GM12878 (cell line): ENCODE measurements at regions not wholly inside any gene's neighbourhood (a gene's known extent, or its start where the extent isn't known, plus 50 kb on each side); places are given as distances from the start of the nearest gene placed in this dataset.

Experiments
- ATAC-seq: fragments of 200-7000 bp; cut with Tn5 transposase; 3 replicates; pipeline ENCODE4 v1.9.1; 2020; ENCODE audit warnings: mild to moderate bottlenecking, moderate library complexity
- BruUV-seq: library from RNA; stranded (reverse); fragments of 400-500 nt; replicated peaks from 2 replicates; lab custom pipeline; 2021; lab: Mats Ljungman, UMichigan
- CTCF ChIA-PET: fragments of 300-600 bp; sonication (Branson Sonifier 250); formaldehyde crosslinking; extraction: SDS; loops from one replicate; lab custom pipeline; 2021; ENCODE audit warnings: inconsistent platforms; lab: Yijun Ruan, JAX
- POLR2A ChIA-PET: fragments of 350-600 bp; formaldehyde crosslinking; extraction: SDS; loops from one replicate; lab custom pipeline; 2021; ENCODE audit warnings: inconsistent platforms; lab: Charles Lee
- RAD21 ChIA-PET: fragments of 300-600 bp; sonication (Branson Sonifier 250); formaldehyde crosslinking; loops from one replicate; lab custom pipeline; 2023; ENCODE audit warnings: antibody characterized with exemption; ENCODE audit not compliant: unreplicated experiment; lab: Charles Lee
- SMC1A ChIA-PET: fragments of 300-600 bp; sonication (Branson Sonifier 250); formaldehyde crosslinking; loops from one replicate; lab custom pipeline; 2023; ENCODE audit not compliant: unreplicated experiment, uncharacterized antibody; lab: Charles Lee
- DNase-seq: peaks from one replicate; pipeline ENCODE4 v3.0.0-alpha.2; 2011; ENCODE audit warnings: low read depth, low spot score
- FAIRE-seq: peaks from 3 replicates; lab custom pipeline; 2011; peaks lifted over from hg19 to GRCh38; lab: Jason Lieb, UNC
- H2AFZ ChIP-seq: 2 replicates; pipeline ENCODE4 v1.6.0; 2011; ENCODE audit warnings: low read depth, low read length, control low read depth; ENCODE audit not compliant: control insufficient read depth
- H3K27ac ChIP-seq: 2 replicates; pipeline ENCODE4 v1.5.1; 2011; ENCODE audit warnings: control low read depth; ENCODE audit not compliant: control insufficient read depth, insufficient read depth
- H3K27me3 ChIP-seq, 2 experiments: replicated peaks in 1 of 2; 2 replicates each; pipeline versions ENCODE4 v1.6.0 to v1.6.1; 2011; ENCODE audit warnings: low read length in 1 of 2; ENCODE audit not compliant: control insufficient read depth in 2 of 2, insufficient read depth in 2 of 2
- H3K36me3 ChIP-seq, 2 experiments: 2 replicates each; pipeline ENCODE4 v1.5.1; 2011; ENCODE audit warnings: low read length in 1 of 2; ENCODE audit not compliant: control insufficient read depth in 2 of 2, insufficient read depth in 2 of 2
- H3K4me1 ChIP-seq: 2 replicates; pipeline ENCODE4 v1.6.1; 2011; ENCODE audit warnings: mild to moderate bottlenecking, low read length, moderate library complexity, mixed read lengths; ENCODE audit not compliant: control insufficient read depth, insufficient read depth
- H3K4me2 ChIP-seq: 2 replicates; pipeline ENCODE4 v1.6.0; 2011; ENCODE audit warnings: control low read depth; ENCODE audit not compliant: control insufficient read depth, insufficient read depth
- H3K4me3 ChIP-seq: fragments of 200-600 bp; sonication (generic); 2 replicates; pipeline ENCODE4 v1.5.1; 2016
- H3K79me2 ChIP-seq: 2 replicates; pipeline ENCODE4 v1.6.0; 2011; ENCODE audit warnings: low read length; ENCODE audit not compliant: control insufficient read depth, insufficient read depth
- H3K9ac ChIP-seq: 2 replicates; pipeline ENCODE4 v1.8.0; 2011; ENCODE audit warnings: low read length, control low read depth, mixed read lengths; ENCODE audit not compliant: control insufficient read depth, insufficient read depth
- H3K9me3 ChIP-seq: replicated peaks from 3 replicates; pipeline ENCODE4 v1.5.1; 2011; ENCODE audit warnings: mild to moderate bottlenecking, low read length; ENCODE audit not compliant: control insufficient read depth, insufficient read depth
- H4K20me1 ChIP-seq: 2 replicates; pipeline ENCODE4 v1.6.0; 2011; ENCODE audit not compliant: control insufficient read depth, insufficient read depth
- ASH2L ChIP-seq: fragments of 300-600, 200-600 bp; sonication (generic); IDR thresholded peaks from 2 replicates; pipeline ENCODE4 v1.6.1; 2017; ENCODE audit warnings: low read depth, mild to moderate bottlenecking, borderline replicate concordance
- ATF3 ChIP-seq: IDR thresholded peaks from 2 replicates; pipeline ENCODE4 v1.6.1; 2011; ENCODE audit warnings: low read depth, mild to moderate bottlenecking, low read length, moderate library complexity, borderline replicate concordance; ENCODE audit errors: extremely low read depth
- BACH1 ChIP-seq: fragments of 450-650 bp; IDR thresholded peaks from 2 replicates; pipeline ENCODE4 v1.6.1; 2017; ENCODE audit warnings: mild to moderate bottlenecking, borderline replicate concordance
- BCL11A ChIP-seq: IDR thresholded peaks from 2 replicates; pipeline ENCODE4 v1.6.1; 2011; ENCODE audit warnings: low read depth, low read length
- E4F1 ChIP-seq: fragments of 450-650 bp; IDR thresholded peaks from 2 replicates; pipeline ENCODE4 v1.6.1; 2018; ENCODE audit warnings: borderline replicate concordance, mild to moderate bottlenecking; ENCODE audit not compliant: partially characterized antibody
- ESRRA ChIP-seq: IDR thresholded peaks from 2 replicates; pipeline ENCODE4 v1.6.1; 2012; ENCODE audit warnings: mild to moderate bottlenecking, low read length, improper control_type of control experiment
- EZH2 ChIP-seq: IDR thresholded peaks from 2 replicates; pipeline ENCODE4 v1.6.1; 2012; ENCODE audit warnings: low read depth, mild to moderate bottlenecking, control low read depth, inconsistent platforms, low read length, borderline replicate concordance; ENCODE audit not compliant: control insufficient read depth
- FOS ChIP-seq: IDR thresholded peaks from 3 replicates; pipeline ENCODE4 v1.6.1; 2011; ENCODE audit warnings: borderline replicate concordance; ENCODE audit not compliant: insufficient read length; ENCODE audit errors: extremely low read depth
- FOXM1 ChIP-seq: IDR thresholded peaks from 2 replicates; pipeline ENCODE4 v1.6.1; 2012; ENCODE audit warnings: low read depth, mild to moderate bottlenecking, inconsistent platforms, low read length, moderate library complexity
- KLF5 ChIP-seq: fragments of 450-650 bp; IDR thresholded peaks from 2 replicates; pipeline ENCODE4 v1.6.1; 2014; ENCODE audit warnings: mild to moderate bottlenecking; ENCODE audit not compliant: partially characterized antibody
- MAX ChIP-seq: IDR thresholded peaks from 2 replicates; pipeline ENCODE4 v1.6.1; 2012; ENCODE audit warnings: low read depth, low read length, improper control_type of control experiment
- MXI1 ChIP-seq: fragments of 150-350 bp; IDR thresholded peaks from 2 replicates; pipeline ENCODE4 v1.6.1; 2011; ENCODE audit warnings: low read depth, mild to moderate bottlenecking, inconsistent platforms, low read length, improper control_type of control experiment
- MYC ChIP-seq: IDR thresholded peaks from 2 replicates; pipeline ENCODE4 v1.6.1; 2011; ENCODE audit warnings: mild to moderate bottlenecking, low read length, moderate library complexity, inconsistent platforms; ENCODE audit not compliant: insufficient read depth, insufficient replicate concordance, insufficient read length, severe bottlenecking
- NKRF ChIP-seq: fragments of 450-650 bp; conservative IDR thresholded peaks from 2 replicates; pipeline ENCODE4 v1.6.1; 2017; ENCODE audit warnings: mild to moderate bottlenecking, moderate library complexity
- SPI1 ChIP-seq: IDR thresholded peaks from 2 replicates; pipeline ENCODE4 v1.6.1; 2011; ENCODE audit warnings: low read depth, mild to moderate bottlenecking, low read length, moderate library complexity, borderline replicate concordance; ENCODE audit not compliant: insufficient read depth
- SREBF2 ChIP-seq: IDR thresholded peaks from 2 replicates; pipeline ENCODE4 v1.6.1; 2012; ENCODE audit warnings: mild to moderate bottlenecking, low read length
- SRF ChIP-seq, 2 experiments: IDR thresholded peaks; 2 replicates each; pipeline ENCODE4 v1.6.1; 2011; ENCODE audit warnings: low read depth in 2 of 2, low read length in 2 of 2, mild to moderate bottlenecking in 1 of 2, moderate library complexity in 1 of 2
- SUPT20H ChIP-seq: IDR thresholded peaks from 2 replicates; pipeline ENCODE4 v1.6.1; 2011; ENCODE audit warnings: low read depth, mild to moderate bottlenecking, low read length, moderate library complexity, borderline replicate concordance; ENCODE audit not compliant: control insufficient read depth
- YY1 ChIP-seq: IDR thresholded peaks from 2 replicates; pipeline ENCODE4 v1.6.1; 2011; ENCODE audit warnings: low read depth, mild to moderate bottlenecking, low read length
- WGBS: methylation state at CpG from one replicate; pipeline ENCODE4 v1.1.6; 2016; ENCODE audit warnings: low lambda C conversion rate; ENCODE audit not compliant: insufficient replicate concordance, insufficient coverage; ENCODE audit errors: missing lambda C conversion rate; 5-methylcytosine and 5-hydroxymethylcytosine counted together
- in situ Hi-C: fragments of 300-500 bp; cut with MboI; formaldehyde crosslinking; loops from 9 replicates; pipeline ENCODE4 v1.14.3; 2018; ENCODE audit warnings: mixed read lengths
- intact Hi-C: fragments of 100-400 bp; cut with micrococcal nuclease; formaldehyde crosslinking; loops from one replicate; pipeline ENCODE4 v1.14.2; 2022; ENCODE audit not compliant: unreplicated experiment

GRCh38 chr18:53745224-53745967, 479.1 kb downstream of the MBD2 start:
- 12% methylated on average over 5 of the region's 5 CpGs for WGBS
- FAIRE-seq (no peak), ATAC-seq (no peak), DNase-seq (no peak)
- POLR2A ChIA-PET = no interaction called here
- Histone ChIP-seq H3K4me2 (no peak overlapping the region), H2AFZ (no peak overlapping the region), H3K36me3 (no peaks in the 10 kb centered on the region), H3K9ac (no peak overlapping the region), H3K4me1 (no peaks in the 10 kb centered on the region), H3K27ac (no peak overlapping the region), H3K4me3 (no peak overlapping the region), H3K9me3 (no peaks in the 10 kb centered on the region), H3K79me2 (no peaks in the 10 kb centered on the region), H3K27me3 (no peaks in the 10 kb centered on the region; a peak in 1 of 4 replicates), H4K20me1 (no peaks in the 10 kb centered on the region)
- in situ Hi-C loops (no loop called here), intact Hi-C loops (no loop called here)
- BruUV-seq = no TSS peak
- RAD21 ChIA-PET = no interaction called here
- CTCF ChIA-PET = no interaction called here
- SMC1A ChIA-PET = no interaction called here
- TF ChIP-seq YY1 (no peak), SRF (IDR thresholded peaks at IDR 0.05; ENCODE audit: low read depth in 2 of 2, low read length in 2 of 2) (no peak), SREBF2 (no peak), ATF3 (no peak), ESRRA (no peak), BACH1 (no peak), BCL11A (no peak), FOS (no peak), ASH2L (no peak), SPI1 (no peak), E4F1 (no peak), SUPT20H (no peak), KLF5 (no peak), MXI1 (no peak), MYC (no peak), NKRF (no peak), MAX (no peak), FOXM1 (no peak), EZH2 (no peak)
